Epithelial cell of esophagus (primary cell): ENCODE measurements at regions not wholly inside any gene's neighbourhood (a gene's known extent, or its start where the extent isn't known, plus 50 kb on each side); places are given as distances from the start of the nearest gene placed in this dataset.

Experiments used
- DNase-seq: peaks from one replicate; pipeline ENCODE4 v3.0.0; 2010; ENCODE audit warnings: low read depth
- H3K4me3 ChIP-seq: 2 replicates; pipeline ENCODE4 v1.5.1; 2011; ENCODE audit warnings: mild to moderate bottlenecking, low read length, control low read depth
- TF ChIP-seq, protein P1 (sequence below): IDR thresholded peaks from 2 replicates; pipeline ENCODE4 v1.5.1; 2011; ENCODE audit warnings: low read depth, mild to moderate bottlenecking, low read length, control low read depth, inconsistent platforms; ENCODE audit not compliant: insufficient read depth; ENCODE audit errors: missing control alignments

DNA sequence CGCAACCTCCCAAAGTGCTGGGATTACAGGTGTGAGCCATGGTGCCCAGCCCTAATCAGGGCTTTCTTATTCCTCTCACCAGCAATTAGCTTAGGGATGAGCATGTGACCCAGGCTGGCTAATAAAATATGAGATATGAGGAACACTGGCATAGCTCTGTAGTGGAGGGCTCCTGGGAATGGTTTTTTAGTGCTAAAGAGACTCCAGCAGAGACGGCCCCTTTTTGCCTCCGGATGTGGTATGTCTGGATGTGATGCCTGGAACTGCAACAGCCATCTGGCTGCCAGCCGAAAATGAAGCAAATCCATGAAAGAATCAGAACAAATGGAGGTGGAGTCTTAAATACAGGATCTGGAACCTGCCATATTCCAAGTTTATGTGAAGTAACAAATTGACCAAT lies 69.1 kb upstream of the MAGI1 start:
- TF ChIP-seq, protein P1, sequence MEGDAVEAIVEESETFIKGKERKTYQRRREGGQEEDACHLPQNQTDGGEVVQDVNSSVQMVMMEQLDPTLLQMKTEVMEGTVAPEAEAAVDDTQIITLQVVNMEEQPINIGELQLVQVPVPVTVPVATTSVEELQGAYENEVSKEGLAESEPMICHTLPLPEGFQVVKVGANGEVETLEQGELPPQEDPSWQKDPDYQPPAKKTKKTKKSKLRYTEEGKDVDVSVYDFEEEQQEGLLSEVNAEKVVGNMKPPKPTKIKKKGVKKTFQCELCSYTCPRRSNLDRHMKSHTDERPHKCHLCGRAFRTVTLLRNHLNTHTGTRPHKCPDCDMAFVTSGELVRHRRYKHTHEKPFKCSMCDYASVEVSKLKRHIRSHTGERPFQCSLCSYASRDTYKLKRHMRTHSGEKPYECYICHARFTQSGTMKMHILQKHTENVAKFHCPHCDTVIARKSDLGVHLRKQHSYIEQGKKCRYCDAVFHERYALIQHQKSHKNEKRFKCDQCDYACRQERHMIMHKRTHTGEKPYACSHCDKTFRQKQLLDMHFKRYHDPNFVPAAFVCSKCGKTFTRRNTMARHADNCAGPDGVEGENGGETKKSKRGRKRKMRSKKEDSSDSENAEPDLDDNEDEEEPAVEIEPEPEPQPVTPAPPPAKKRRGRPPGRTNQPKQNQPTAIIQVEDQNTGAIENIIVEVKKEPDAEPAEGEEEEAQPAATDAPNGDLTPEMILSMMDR = no peak
- DNase-seq = no peak
- no peak overlapping the region for H3K4me3 ChIP-seq

GRCh38 chr3:66106788-66107187 lies 68.1 kb upstream of the MAGI1 start:
- DNase-seq = no peak
- no peak overlapping the region for H3K4me3 ChIP-seq
- TF ChIP-seq, protein P1 = no peak

DNA sequence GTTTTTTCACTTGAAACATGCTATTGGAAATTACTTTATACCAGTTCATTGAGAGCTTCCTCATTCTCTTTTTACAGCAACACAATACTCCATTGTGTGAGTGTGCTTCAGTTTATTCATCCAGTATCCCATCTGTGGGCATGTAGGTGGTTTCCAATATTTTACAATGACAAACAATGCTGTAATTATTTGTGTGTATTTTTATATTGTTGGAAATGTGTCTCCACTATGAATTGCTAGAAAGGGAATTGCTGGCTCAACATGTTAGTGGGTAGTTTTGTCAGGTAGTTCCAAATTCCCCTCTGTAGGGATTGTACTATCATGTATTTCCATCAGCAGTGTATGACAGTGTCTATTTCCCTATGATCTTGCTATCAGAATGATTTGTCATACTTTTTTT lies 65.8 kb upstream of the MAGI1 start:
- DNase-seq = no peak
- no peak overlapping the region for H3K4me3 ChIP-seq
- TF ChIP-seq, protein P1 = no peak

DNA sequence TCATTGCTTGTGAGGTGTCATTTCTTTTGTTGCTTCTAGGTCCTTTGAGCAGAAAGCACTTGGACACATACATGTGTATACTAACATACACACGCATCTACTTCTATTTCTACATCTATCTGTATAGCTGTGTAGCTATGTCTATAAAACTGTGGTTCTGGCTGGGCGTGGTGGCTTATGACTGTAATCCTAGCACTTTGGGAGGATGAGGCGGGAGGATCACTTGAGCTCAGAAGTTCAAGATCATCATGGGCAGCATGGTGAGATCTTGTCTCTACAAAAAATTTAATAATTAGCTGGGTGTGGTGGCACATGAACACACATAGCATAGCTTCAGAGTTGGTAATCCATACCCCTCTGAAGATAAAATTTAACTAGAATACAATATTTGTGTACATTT lies 65.0 kb upstream of the MAGI1 start:
- H3K4me3 ChIP-seq = no peak overlapping the region
- TF ChIP-seq, protein P1 = no peak
- no peak for DNase-seq

- H3K4me3 ChIP-seq = no peak overlapping the region
- DNase-seq = no peak
- TF ChIP-seq, protein P1 = no peak
Measured at GRCh38 chr3:66101901-66102300, 63.2 kb upstream of the MAGI1 start.

- no peak for DNase-seq
- TF ChIP-seq, protein P1 = no peak
- no peak overlapping the region for H3K4me3 ChIP-seq
Measured at GRCh38 chr3:66099541-66100065, 60.9 kb upstream of the MAGI1 start.

- TF ChIP-seq, protein P1 = no peak
- no peak for DNase-seq
- no peak overlapping the region for H3K4me3 ChIP-seq
Measured at GRCh38 chr3:66098436-66098835, 59.7 kb upstream of the MAGI1 start.
